ENCODE measurements at regions not wholly inside any gene's neighbourhood (a gene's known extent, or its start where the extent isn't known, plus 50 kb on each side); places are given as distances from the start of the nearest gene placed in this dataset.

DNA sequence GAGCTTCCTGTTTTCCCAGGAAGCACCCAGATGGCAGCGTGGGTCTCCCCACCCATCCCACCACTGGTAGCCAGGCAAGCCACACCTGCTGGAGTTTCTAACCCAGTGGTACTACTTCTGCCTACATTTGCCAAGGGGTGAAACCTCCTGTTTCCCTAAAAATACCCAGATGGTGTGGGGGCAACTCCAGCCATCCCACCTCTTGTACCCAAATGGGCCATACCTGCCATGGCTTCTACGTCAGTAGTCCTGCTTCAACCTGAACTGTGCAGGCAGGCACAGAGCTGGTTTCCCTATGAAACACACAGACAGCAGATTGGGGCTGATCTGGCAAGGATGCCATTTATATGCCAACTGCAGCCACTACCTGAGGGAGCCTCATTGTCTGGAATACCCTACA, 809.4 kb upstream of the MIR17HG start:
- Histone ChIP-seq H3K79me2 (no peaks in the 10 kb centered on the region), H3K9me2 (replicated peaks; ENCODE audit: insufficient read depth) (no peaks in the 10 kb centered on the region), H3K4me3 (no peak overlapping the region), H3K27me3 (no peaks in the 10 kb centered on the region), H3K4me2 (no peak overlapping the region), H2AFZ (no peak overlapping the region), H3K9me3 (ENCODE audit: low read depth) (no peaks in the 10 kb centered on the region), H3K27ac (no peak overlapping the region), H3K36me3 (replicated peaks; ENCODE audit: insufficient read depth, low read depth) (no peaks in the 10 kb centered on the region), H3K4me1 (ENCODE audit: insufficient read depth) (no peaks in the 10 kb centered on the region), H4K20me1 (ENCODE audit: insufficient read depth, poor library complexity, severe bottlenecking) (no peaks in the 10 kb centered on the region)
- no peak for TF ChIP-seq EZH2 (IDR thresholded peaks at IDR 0.05; ENCODE audit: borderline replicate concordance)
- TF ChIP-seq EZH2phosphoT487 (IDR thresholded peaks at IDR 0.05; ENCODE audit: low read depth, severe bottlenecking, unreplicated experiment) = no peak
- TF ChIP-seq, protein P1, sequence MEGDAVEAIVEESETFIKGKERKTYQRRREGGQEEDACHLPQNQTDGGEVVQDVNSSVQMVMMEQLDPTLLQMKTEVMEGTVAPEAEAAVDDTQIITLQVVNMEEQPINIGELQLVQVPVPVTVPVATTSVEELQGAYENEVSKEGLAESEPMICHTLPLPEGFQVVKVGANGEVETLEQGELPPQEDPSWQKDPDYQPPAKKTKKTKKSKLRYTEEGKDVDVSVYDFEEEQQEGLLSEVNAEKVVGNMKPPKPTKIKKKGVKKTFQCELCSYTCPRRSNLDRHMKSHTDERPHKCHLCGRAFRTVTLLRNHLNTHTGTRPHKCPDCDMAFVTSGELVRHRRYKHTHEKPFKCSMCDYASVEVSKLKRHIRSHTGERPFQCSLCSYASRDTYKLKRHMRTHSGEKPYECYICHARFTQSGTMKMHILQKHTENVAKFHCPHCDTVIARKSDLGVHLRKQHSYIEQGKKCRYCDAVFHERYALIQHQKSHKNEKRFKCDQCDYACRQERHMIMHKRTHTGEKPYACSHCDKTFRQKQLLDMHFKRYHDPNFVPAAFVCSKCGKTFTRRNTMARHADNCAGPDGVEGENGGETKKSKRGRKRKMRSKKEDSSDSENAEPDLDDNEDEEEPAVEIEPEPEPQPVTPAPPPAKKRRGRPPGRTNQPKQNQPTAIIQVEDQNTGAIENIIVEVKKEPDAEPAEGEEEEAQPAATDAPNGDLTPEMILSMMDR (IDR thresholded peaks at IDR 0.05; ENCODE audit: poor library complexity) = no peak
- 92% methylated on average over 2 of the region's 2 CpGs for WGBS (ENCODE audit: low lambda C conversion rate, missing lambda C conversion rate)
- DNase-seq (ENCODE audit: low spot score) = no peak

DNA sequence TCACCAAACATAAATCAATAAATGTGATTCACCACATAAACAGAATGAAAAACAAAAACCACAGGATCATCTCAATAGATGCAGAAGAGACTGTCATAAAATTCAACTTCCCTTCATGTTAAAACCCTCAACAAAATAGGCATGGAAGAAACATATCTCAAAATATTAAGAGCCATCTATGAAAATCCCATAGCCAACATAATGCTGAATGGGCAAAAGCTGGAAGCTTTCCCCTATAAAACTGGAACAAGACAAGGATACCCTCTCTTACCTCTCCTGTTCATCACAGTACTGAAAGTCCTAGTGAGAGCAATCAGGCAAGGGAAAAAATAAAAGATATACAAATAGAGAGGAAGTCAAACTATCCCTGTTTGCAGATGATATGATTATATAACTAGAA, 806.1 kb upstream of the MIR17HG start:
- no peaks in the 10 kb centered on the region for H3K27me3 ChIP-seq
- no peaks in the 10 kb centered on the region for H4K20me1 ChIP-seq (ENCODE audit: insufficient read depth, poor library complexity, severe bottlenecking)
- no peak for DNase-seq (ENCODE audit: low spot score)
- H3K9me2 ChIP-seq (replicated peaks; ENCODE audit: insufficient read depth) = no peaks in the 10 kb centered on the region
- no peaks in the 10 kb centered on the region for H3K4me1 ChIP-seq (ENCODE audit: insufficient read depth)
- no peaks in the 10 kb centered on the region for H3K9me3 ChIP-seq (ENCODE audit: low read depth)
- H3K4me3 ChIP-seq = no peak overlapping the region
- no peaks in the 10 kb centered on the region for H3K36me3 ChIP-seq (replicated peaks; ENCODE audit: insufficient read depth, low read depth)
- H3K4me2 ChIP-seq = no peak overlapping the region
- no peak overlapping the region for H3K27ac ChIP-seq
- H3K79me2 ChIP-seq = no peaks in the 10 kb centered on the region
- TF ChIP-seq, protein P1 (IDR thresholded peaks at IDR 0.05; ENCODE audit: poor library complexity) = no peak
- no peak for TF ChIP-seq EZH2phosphoT487 (IDR thresholded peaks at IDR 0.05; ENCODE audit: low read depth, severe bottlenecking, unreplicated experiment)
- TF ChIP-seq EZH2 (IDR thresholded peaks at IDR 0.05; ENCODE audit: borderline replicate concordance) = no peak
- H2AFZ ChIP-seq = no peak overlapping the region

DNA sequence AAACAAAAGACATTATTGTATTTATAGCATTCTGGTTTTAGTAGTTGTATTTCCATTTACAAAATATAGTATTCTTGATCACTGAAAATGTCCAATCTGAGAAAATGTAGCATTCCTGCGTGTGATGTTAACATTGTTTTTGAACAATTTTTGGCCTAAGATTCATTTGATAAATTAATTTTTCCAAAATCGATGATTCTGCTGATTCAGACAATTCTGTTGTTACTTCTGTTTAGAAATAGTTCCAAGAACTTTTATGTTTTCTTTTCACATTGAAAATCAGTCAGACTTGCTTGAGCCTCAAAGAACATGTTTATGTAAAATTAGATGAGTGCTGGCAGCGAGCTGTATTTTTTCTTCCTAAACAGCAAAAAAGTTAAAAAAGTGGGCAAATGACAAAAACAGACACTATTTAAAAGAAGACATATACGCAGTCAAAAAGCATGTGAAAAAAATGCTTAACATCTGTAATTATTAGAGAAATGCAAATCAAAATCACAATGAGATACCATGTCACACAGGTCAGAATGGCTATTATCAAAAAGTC, 804.5 kb upstream of the MIR17HG start:
- H3K9me3 ChIP-seq (ENCODE audit: low read depth) = no peaks in the 10 kb centered on the region
- no peaks in the 10 kb centered on the region for H3K27me3 ChIP-seq
- no peak overlapping the region for H3K4me3 ChIP-seq
- H3K9me2 ChIP-seq (replicated peaks; ENCODE audit: insufficient read depth) = no peaks in the 10 kb centered on the region
- no peaks in the 10 kb centered on the region for H3K4me1 ChIP-seq (ENCODE audit: insufficient read depth)
- H3K4me2 ChIP-seq = no peak overlapping the region
- no peak overlapping the region for H3K27ac ChIP-seq
- no peaks in the 10 kb centered on the region for H3K36me3 ChIP-seq (replicated peaks; ENCODE audit: insufficient read depth, low read depth)
- 93% methylated on average over 4 of the region's 4 CpGs for WGBS (ENCODE audit: low lambda C conversion rate, missing lambda C conversion rate)
- H3K79me2 ChIP-seq = no peaks in the 10 kb centered on the region
- no peak for DNase-seq (ENCODE audit: low spot score)
- no peak overlapping the region for H2AFZ ChIP-seq
- TF ChIP-seq EZH2 (IDR thresholded peaks at IDR 0.05; ENCODE audit: borderline replicate concordance) (no peak), EZH2phosphoT487 (IDR thresholded peaks at IDR 0.05; ENCODE audit: low read depth, severe bottlenecking, unreplicated experiment) (no peak)
- TF ChIP-seq, protein P1 (IDR thresholded peaks at IDR 0.05; ENCODE audit: poor library complexity) = no peak
- H4K20me1 ChIP-seq (ENCODE audit: insufficient read depth, poor library complexity, severe bottlenecking) = no peaks in the 10 kb centered on the region
